ENCODE measurements at regions not wholly inside any gene's neighbourhood (a gene's known extent, or its start where the extent isn't known, plus 50 kb on each side); places are given as distances from the start of the nearest gene placed in this dataset.

- no peak for TF ChIP-seq CTCF (conservative IDR thresholded peaks at IDR 0.05; ENCODE audit: low read depth, low read length)
- no peak overlapping the region for H3K4me3 ChIP-seq (ENCODE audit: low read depth, low read length)
- no peak for DNase-seq (ENCODE audit: low read depth)
Measured at GRCh38 chr4:30836231-30836630, 116.1 kb downstream of the PCDH7 start.

GRCh38 chr4:30837131-30837539, 117.0 kb downstream of the PCDH7 start:
- no peak overlapping the region for H3K4me3 ChIP-seq (ENCODE audit: low read depth, low read length)
- no peak for TF ChIP-seq CTCF (conservative IDR thresholded peaks at IDR 0.05; ENCODE audit: low read depth, low read length)
- DNase-seq (ENCODE audit: low read depth): no peak

GRCh38 chr4:30837861-30838260, 117.7 kb downstream of the PCDH7 start:
- DNase-seq (ENCODE audit: low read depth): no peak
- TF ChIP-seq CTCF (conservative IDR thresholded peaks at IDR 0.05; ENCODE audit: low read depth, low read length): no peak
- H3K4me3 ChIP-seq (ENCODE audit: low read depth, low read length): no peak overlapping the region

GRCh38 chr4:30838331-30838730, 118.2 kb downstream of the PCDH7 start:
- DNase-seq (ENCODE audit: low read depth): no peak
- no peak for TF ChIP-seq CTCF (conservative IDR thresholded peaks at IDR 0.05; ENCODE audit: low read depth, low read length)
- H3K4me3 ChIP-seq (ENCODE audit: low read depth, low read length): no peak overlapping the region

- no peak for TF ChIP-seq CTCF (conservative IDR thresholded peaks at IDR 0.05; ENCODE audit: low read depth, low read length)
- DNase-seq (ENCODE audit: low read depth): no peak
- no peak overlapping the region for H3K4me3 ChIP-seq (ENCODE audit: low read depth, low read length)
Measured at GRCh38 chr4:30839583-30840520, 119.7 kb downstream of the PCDH7 start.

GRCh38 chr4:30840571-30840970, 120.4 kb downstream of the PCDH7 start:
- no peak for TF ChIP-seq CTCF (conservative IDR thresholded peaks at IDR 0.05; ENCODE audit: low read depth, low read length)
- no peak overlapping the region for H3K4me3 ChIP-seq (ENCODE audit: low read depth, low read length)
- DNase-seq (ENCODE audit: low read depth): no peak

- DNase-seq (ENCODE audit: low read depth): no peak
- TF ChIP-seq CTCF (conservative IDR thresholded peaks at IDR 0.05; ENCODE audit: low read depth, low read length): no peak
- H3K4me3 ChIP-seq (ENCODE audit: low read depth, low read length): no peak overlapping the region
Measured at GRCh38 chr4:30842142-30842541, 122.0 kb downstream of the PCDH7 start.
